ENCODE measurements at regions not wholly inside any gene's neighbourhood (a gene's known extent, or its start where the extent isn't known, plus 50 kb on each side); places are given as distances from the start of the nearest gene placed in this dataset.

DNA sequence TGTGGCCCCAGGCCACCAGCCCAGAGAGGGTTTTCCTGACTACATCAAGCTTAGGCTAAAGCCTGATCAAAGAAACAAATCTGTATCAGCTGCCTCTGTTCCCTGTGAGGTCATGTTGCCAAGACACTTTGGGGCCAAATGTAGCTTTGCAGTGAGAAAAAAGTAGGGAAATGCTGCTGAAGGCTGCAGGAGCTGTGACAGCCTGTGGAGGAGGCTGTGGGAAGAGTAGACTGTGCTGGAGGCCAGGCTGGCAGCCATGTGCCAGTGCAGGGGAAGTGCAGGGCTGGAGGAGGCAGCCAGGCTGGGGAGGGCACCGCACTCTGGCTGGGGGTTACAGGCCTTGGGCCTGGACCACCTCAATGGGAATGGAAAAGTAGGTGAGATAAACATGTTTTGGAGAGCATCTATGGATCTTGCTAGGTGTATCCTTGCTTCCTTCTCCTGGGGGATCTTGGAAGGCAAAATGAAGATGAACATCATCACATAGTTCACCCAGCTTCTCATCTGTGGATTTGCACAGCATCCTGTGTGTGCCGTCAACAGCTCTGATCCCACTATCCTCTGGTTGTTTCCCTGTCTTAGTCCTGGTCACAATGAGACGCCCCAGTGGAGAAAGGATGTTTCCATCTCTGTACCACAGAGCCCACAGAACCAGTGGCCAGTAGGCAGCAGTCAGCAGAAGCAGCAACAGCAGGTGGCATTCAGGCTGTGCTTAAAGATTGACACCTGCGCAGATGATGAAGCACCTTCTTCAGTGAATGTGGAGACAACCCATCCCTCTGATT, 103.8 kb upstream of the COPS8 start:
- H3K36me3 ChIP-seq (ENCODE audit: control insufficient read depth, insufficient read depth, low read length), result no peaks in the 10 kb centered on the region
- no peaks in the 10 kb centered on the region for H3K27me3 ChIP-seq (ENCODE audit: control insufficient read depth, insufficient read depth, low read length)
- no peak for DNase-seq (ENCODE audit: low read depth)
- TF ChIP-seq CTCF (IDR thresholded peaks at IDR 0.05; ENCODE audit: insufficient read depth, low read length, poor library complexity, severe bottlenecking), result no peak
- H3K4me3 ChIP-seq (ENCODE audit: low read depth, low read length), result no peak overlapping the region

DNA sequence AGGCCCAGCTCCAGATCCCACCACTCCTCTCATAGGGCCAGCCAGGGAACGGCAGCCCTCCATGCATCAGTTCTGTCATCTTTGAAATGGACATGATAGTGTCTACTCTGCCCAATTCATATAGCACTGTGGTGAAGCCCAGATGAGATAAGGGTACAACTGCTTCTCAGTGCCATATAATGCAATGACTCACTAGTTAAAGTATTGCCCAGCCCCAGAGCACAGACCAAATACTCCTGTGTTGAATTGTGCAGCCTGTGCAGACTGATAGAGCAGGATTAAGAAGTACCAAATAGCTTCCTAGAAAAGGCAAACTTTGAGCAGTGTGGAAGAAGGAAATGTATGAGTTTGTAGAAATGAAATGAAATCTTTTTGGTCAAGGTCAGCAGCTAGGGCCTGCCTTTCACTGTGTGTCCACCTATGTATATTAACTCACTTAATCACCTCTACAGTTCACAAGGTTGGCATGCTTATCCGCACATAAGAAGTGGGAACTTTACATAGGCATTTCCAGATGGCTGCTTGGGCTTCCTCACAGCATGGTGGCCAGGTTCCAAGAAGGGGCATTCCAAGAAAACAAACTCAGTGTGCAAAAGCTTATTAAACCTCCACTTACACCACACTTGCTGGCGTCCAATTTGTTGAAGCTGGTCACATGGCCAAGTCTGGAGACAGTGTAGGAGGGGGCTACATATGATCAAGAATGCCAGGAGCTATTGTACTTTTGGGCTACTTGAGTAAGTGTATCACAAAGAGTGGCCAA, 102.8 kb upstream of the COPS8 start:
- no peak for TF ChIP-seq CTCF (IDR thresholded peaks at IDR 0.05; ENCODE audit: insufficient read depth, low read length, poor library complexity, severe bottlenecking)
- H3K36me3 ChIP-seq (ENCODE audit: control insufficient read depth, insufficient read depth, low read length), result no peaks in the 10 kb centered on the region

DNA sequence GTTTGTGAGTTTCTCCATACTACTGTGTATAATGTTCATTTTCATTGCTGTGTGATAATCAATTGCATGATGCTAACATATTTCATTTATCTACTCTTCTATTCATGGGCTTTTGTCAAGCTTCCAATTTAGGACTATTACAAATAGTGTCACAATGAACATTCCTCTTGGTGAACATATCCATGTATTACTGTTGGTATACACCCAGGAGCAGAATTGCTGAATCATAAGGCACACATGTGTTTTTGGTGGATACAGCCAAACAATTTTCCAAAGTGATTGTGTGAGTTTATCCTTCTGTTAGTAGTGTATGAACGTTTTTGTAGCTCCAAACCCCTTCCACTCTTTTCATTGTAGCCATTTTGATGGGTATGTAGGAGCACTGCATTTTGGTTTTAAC, 101.6 kb upstream of the COPS8 start:
- Histone ChIP-seq H3K36me3 (ENCODE audit: control insufficient read depth, insufficient read depth, low read length) (no peaks in the 10 kb centered on the region), H3K4me3 (ENCODE audit: low read depth, low read length) (no peak overlapping the region), H3K27me3 (ENCODE audit: control insufficient read depth, insufficient read depth, low read length) (peaks cover 5% of the 10 kb centered on the region)
- DNase-seq (ENCODE audit: low read depth), result no peak
- TF ChIP-seq CTCF (IDR thresholded peaks at IDR 0.05; ENCODE audit: insufficient read depth, low read length, poor library complexity, severe bottlenecking), result no peak

More for the DNA sequence above, 102.8 kb upstream of the COPS8 start:
- DNase-seq (ENCODE audit: low read depth), result no peak
- Histone ChIP-seq H3K4me3 (ENCODE audit: low read depth, low read length) (no peak overlapping the region), H3K27me3 (ENCODE audit: control insufficient read depth, insufficient read depth, low read length) (no peaks in the 10 kb centered on the region)

- Histone ChIP-seq H3K27me3 (ENCODE audit: control insufficient read depth, insufficient read depth, low read length) (peaks cover 5% of the 10 kb centered on the region), H3K36me3 (ENCODE audit: control insufficient read depth, insufficient read depth, low read length) (no peaks in the 10 kb centered on the region), H3K4me3 (ENCODE audit: low read depth, low read length) (no peak overlapping the region)
- TF ChIP-seq CTCF (IDR thresholded peaks at IDR 0.05; ENCODE audit: insufficient read depth, low read length, poor library complexity, severe bottlenecking), result no peak
- no peak for DNase-seq (ENCODE audit: low read depth)
Measured at GRCh38 chr2:236985761-236986339, 99.8 kb upstream of the COPS8 start.

- no peak for TF ChIP-seq CTCF (IDR thresholded peaks at IDR 0.05; ENCODE audit: insufficient read depth, low read length, poor library complexity, severe bottlenecking)
- DNase-seq (ENCODE audit: low read depth), result no peak
- H3K27me3 ChIP-seq (ENCODE audit: control insufficient read depth, insufficient read depth, low read length), result peaks cover 5% of the 10 kb centered on the region
- H3K4me3 ChIP-seq (ENCODE audit: low read depth, low read length), result no peak overlapping the region
- H3K36me3 ChIP-seq (ENCODE audit: control insufficient read depth, insufficient read depth, low read length), result no peaks in the 10 kb centered on the region
Measured at GRCh38 chr2:236986524-236987330, 99.0 kb upstream of the COPS8 start.
